GM18507 (cell line): ENCODE measurements at regions not wholly inside any gene's neighbourhood (a gene's known extent, or its start where the extent isn't known, plus 50 kb on each side); places are given as distances from the start of the nearest gene placed in this dataset.

Experiments used
- DNase-seq: peaks from one replicate; pipeline ENCODE4 v3.0.0; 2011; ENCODE audit warnings: low read depth; ENCODE audit not compliant: insufficient read length; ENCODE audit errors: extremely low spot score
- FAIRE-seq: peaks from 2 replicates; lab custom pipeline; 2011; peaks lifted over from hg19 to GRCh38; lab: Jason Lieb, UNC

GRCh38 chr14:96931751-96932150 is 134.6 kb downstream of the VRK1 start:
- DNase-seq (no peak), FAIRE-seq (no peak)

- no peak for DNase-seq
- no peak for FAIRE-seq
These were observed 137.6 kb downstream of the VRK1 start for GRCh38 chr14:96934638-96935330.

- no peak for FAIRE-seq
- DNase-seq = peak; percentile 12
These were observed 141.8 kb downstream of the VRK1 start for GRCh38 chr14:96938946-96939345.

GRCh38 chr14:96940009-96940408 is 142.8 kb downstream of the VRK1 start:
- FAIRE-seq (no peak), DNase-seq (no peak)

- FAIRE-seq (no peak), DNase-seq (no peak)
These were observed 147.1 kb downstream of the VRK1 start for GRCh38 chr14:96944297-96944696.

- FAIRE-seq (no peak), DNase-seq (no peak)
These were observed 148.5 kb downstream of the VRK1 start for GRCh38 chr14:96945721-96946120.

GRCh38 chr14:96949594-96949993 is 152.4 kb downstream of the VRK1 start:
- FAIRE-seq (no peak), DNase-seq (no peak)

- no peak for DNase-seq
- FAIRE-seq = no peak
These were observed 154.3 kb downstream of the VRK1 start for GRCh38 chr14:96951511-96951910.

- FAIRE-seq (no peak), DNase-seq (no peak)
These were observed 156.1 kb downstream of the VRK1 start for GRCh38 chr14:96953087-96953874.

GRCh38 chr14:96953875-96954185 is 156.6 kb downstream of the VRK1 start:
- FAIRE-seq = no peak
- DNase-seq = no peak

- DNase-seq = no peak
- FAIRE-seq = no peak
These were observed 159.5 kb downstream of the VRK1 start for GRCh38 chr14:96956464-96957239.

- FAIRE-seq (no peak), DNase-seq (no peak)
These were observed 160.9 kb downstream of the VRK1 start for GRCh38 chr14:96958057-96958456.

- no peak for FAIRE-seq
- DNase-seq = no peak
These were observed 162.8 kb downstream of the VRK1 start for GRCh38 chr14:96959992-96960391.

- no peak for DNase-seq
- FAIRE-seq = no peak
These were observed 163.5 kb downstream of the VRK1 start for GRCh38 chr14:96960598-96961116.

GRCh38 chr14:96961895-96962294 is 164.7 kb downstream of the VRK1 start:
- FAIRE-seq (no peak), DNase-seq (no peak)

- peak; percentile 15 for DNase-seq
- peak; percentile 76 for FAIRE-seq
These were observed 165.2 kb downstream of the VRK1 start for GRCh38 chr14:96962337-96962736.

- FAIRE-seq = no peak
- no peak for DNase-seq
These were observed 167.7 kb downstream of the VRK1 start for GRCh38 chr14:96964726-96965415.

- DNase-seq (no peak), FAIRE-seq (no peak)
These were observed 168.9 kb downstream of the VRK1 start for GRCh38 chr14:96965885-96966595.

GRCh38 chr14:96975116-96975515 is 177.9 kb downstream of the VRK1 start:
- FAIRE-seq = no peak
- no peak for DNase-seq
